Activated CD4-positive, alpha-beta T cell treated with anti-CD3 and anti-CD28 coated beads, Interleukin-2, Interleukin-4, amounts not matched to agents 100 ng/mL and 50 ng/mL, durations not matched to agents 16 hours and 8 hours (primary cell): ENCODE measurements at regions not wholly inside any gene's neighbourhood (a gene's known extent, or its start where the extent isn't known, plus 50 kb on each side); places are given as distances from the start of the nearest gene placed in this dataset.

Experiments
- DNase-seq: peaks from one replicate; pipeline ENCODE4 v3.0.0-alpha.2; 2020; ENCODE audit warnings: low spot score

DNA sequence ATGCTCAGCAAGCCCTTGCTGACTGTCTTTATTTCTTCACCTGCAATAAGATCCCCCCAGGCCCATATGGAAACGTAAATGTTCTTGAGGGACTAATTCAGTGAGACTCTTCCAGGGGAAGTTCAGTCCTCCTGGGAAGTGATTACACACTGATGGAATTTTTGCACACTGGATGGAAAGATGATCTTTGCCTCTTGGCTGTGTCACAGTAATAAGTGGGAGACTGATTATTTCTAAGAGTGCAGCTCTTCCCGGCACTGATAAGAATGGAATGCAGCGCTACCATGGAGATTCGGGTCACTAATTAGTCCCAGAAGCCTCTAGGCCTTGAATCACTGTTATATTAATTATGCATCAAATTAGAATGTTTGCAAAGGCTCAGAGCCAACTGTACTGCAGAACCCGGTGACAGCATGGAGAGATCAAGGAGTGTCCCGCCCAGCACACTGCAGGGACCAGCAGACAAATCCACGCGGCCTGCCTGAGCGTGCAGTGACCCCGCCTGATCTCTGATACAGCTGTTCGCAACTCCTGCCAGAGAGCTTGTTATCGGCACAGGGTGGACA lies 178.3 kb downstream of the SNX19 start:
- no peak for DNase-seq

DNA sequence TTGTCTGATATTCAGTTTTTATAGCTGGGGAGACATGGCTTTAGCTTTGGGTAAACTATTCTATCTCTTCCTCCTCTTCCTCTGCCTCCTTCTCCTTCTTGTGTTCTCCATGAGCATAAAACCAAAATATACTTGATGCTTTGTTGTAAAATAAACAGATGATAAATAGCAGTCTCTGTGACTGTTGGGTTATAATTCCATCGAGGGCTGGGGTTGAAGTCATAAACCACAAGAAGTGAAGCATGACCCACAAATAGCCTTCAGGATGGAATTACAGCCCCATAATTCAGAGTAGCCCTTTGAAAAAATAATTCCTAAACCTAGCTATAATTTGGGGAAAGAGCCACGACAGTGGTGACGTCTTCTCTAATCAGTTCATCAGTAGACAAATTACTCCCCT lies 177.7 kb downstream of the SNX19 start:
- DNase-seq = no peak

DNA sequence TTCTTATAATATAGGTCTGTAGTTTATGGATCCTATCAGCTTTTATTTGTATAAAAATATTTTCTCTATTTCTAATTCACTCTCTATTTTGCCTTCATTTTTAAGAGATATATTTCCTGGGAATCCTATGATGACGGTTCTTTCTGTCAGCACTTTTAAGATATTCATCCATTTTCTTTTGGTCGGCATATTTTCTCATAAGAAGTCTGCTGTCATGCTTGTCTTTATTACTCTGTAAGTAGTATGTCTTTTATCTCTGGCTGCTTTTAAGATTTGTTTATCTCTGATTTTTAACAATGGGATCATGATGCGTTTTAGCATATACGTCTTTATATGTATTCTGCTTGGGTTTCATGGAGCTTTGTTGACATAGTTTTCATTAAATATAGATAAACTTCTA lies 175.5 kb downstream of the SNX19 start:
- no peak for DNase-seq

DNA sequence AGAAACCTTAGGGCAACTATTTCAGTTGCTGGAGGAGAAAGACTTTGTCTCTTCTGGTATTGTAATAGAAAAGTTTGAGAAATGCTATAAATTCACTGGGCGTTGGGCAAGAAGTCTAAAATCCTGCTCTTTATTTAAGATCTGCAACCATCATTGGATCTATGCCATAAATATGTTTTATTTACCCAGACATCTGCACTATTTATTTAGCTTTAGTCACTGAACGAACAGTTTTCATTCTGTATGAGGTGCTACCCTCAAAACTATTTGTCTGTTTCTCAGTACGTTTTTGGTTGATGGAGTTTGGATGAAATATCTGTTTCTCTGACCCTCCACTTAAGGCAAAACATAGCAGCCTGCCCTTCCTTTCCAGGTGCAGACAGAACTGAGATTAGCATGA lies 171.5 kb downstream of the SNX19 start:
- DNase-seq = no peak

DNA sequence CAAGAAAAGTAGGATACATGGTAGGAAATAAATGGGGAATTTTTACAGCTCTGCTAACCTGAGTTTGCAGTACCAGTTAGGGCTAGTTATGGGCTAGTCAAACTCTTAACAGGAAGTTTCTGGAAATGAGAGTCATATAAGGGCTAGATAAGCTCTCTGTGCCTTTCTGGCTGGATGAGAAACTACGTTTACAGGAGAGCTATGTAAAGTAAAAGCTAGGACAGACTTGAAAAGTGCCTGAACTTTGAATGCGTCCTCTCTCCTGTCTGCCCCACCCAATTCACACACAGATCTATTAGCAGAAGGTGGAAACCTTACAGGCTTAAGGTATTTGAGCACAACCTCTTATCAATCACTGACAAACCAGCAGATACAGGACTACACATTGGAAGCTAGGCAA lies 167.1 kb downstream of the SNX19 start:
- DNase-seq = no peak

DNA sequence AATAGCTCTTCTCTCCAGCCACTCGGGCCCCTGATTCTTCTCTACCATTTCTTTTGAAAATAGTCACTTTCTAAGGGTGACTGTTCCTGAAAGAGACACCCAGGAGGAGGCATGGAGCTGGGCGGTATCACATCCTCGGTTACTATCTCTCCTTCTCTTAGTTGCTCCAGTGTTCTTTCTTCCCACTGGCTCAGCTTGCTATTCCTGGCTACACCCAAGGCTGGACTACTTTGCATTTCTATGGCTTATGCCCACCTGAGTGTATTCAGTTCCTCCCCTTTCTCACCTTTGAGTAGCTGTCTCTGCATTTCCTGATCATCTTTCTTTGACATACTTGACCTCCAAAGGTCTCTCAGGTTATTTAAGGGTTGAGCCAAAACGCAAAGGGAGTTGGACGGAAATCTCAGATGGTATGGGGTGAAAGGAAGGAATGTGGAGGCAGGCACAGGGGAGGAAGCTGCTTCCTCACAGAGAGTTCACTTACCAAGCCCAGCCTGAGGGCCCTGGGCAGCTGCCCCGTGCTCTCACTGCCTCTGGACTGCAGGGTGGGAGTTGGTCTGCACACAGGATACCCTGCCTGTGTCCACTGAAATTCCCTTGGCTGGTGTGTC lies 155.7 kb downstream of the SNX19 start:
- DNase-seq = no peak

DNA sequence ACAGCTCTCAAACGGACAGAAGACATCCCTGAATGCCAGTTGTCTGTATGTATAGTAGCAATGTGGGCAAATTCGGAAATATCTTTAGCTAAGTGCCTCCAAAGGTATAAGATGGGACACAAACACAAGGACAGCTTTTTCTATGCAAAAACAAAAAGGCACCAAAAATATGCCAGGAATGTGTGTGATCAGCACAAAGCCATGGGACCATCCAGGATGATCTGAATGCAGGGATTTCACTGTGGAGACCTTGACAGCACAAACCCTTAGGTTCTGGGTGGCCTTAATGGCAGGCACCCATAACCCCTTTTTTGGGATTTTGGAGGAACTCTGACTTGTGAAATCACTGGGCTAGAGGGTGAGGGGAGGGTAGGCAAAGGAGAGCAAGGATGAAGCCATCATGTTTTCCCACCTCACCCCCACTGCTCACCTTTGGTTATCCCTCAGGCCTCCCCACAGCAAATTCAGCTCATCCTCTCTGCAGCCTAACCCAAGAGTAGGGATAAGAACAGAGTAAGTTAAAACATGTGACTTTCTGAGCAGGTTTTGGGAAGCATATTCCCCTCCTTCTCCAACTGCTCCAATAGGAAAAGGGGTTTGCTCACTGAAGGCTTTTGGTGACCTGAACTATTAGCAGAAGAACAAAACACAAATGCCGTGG lies 154.6 kb downstream of the SNX19 start:
- DNase-seq = no peak

DNA sequence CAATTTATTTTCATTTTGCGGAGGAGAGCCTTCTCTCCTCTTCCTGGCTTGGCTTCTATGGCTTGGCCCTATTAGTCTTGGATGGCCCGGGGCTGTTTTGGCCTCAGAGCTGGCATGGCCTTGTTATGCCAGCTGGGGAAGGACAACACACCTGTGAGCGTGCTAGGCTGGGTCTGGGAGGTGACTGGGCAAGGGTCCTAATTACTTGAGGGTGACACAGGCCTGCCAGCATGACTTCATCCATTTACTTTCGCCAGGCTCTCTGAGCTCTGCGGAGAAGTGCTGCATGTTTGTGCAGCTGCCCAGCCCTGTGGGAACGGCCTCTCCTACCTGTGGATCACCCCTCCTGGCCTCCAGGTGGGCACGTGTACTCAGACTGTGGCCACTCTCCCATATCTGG lies 153.6 kb downstream of the SNX19 start:
- DNase-seq = no peak

DNA sequence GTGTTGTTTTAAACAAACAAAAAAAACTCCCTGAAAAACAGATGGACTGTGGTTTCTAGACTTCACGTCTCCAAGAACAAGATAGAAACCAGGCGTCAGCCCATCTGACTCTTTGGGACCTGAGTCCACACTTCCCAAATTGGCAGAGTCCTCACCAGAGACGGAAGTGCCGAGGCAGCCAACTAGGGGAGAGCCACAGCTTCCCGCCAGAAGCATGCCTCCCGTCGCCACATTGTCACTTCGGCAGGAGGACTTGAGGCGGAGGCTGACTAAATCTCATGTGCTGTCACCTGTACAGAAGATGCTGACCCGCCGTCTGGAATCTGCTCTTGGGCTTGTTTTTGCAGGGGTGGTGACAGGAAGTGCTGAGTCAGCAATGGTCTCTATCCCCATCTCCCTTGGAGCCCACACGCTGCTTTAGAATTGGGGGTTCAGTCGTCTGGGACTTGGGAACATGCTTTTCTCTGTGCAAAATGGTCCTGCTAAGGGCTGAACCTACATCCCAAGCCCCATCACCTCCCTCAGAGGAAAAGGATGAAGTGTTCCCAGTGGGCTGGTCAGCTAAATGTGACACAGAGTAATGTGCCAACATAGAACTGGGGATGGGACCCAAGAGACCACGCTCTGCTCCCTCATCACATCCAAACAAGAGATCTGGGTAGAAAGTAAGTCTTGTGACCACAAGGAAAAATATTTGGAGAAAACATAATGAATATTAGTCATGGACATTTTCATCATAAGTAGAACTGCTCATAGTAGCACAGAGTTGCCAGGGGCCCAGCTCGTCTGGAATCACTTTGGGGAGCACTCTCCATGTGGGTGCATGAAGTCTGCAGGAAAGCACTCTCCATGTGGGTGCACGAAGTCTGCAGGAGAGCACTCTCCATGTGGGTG lies 152.9 kb downstream of the SNX19 start:
- DNase-seq = no peak

DNA sequence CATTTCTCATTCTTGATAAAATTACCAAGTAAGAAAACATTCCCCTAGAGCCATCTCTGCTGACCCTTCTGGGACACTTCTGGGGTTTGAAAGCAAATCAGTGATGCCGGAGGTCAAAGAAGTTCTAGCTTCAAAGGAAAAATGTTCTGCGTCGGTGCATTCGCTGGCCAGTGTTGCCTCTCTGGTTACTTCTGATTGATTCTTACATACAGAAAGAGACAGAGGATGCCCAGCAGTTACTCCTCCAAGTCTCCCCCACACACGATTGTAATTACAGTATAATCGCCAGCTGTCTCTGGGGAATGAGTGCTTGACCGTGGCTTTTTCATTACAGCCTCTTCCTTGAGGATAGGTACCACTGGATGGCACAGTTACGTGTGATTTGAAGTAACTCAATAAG lies 150.9 kb downstream of the SNX19 start:
- no peak for DNase-seq

DNA sequence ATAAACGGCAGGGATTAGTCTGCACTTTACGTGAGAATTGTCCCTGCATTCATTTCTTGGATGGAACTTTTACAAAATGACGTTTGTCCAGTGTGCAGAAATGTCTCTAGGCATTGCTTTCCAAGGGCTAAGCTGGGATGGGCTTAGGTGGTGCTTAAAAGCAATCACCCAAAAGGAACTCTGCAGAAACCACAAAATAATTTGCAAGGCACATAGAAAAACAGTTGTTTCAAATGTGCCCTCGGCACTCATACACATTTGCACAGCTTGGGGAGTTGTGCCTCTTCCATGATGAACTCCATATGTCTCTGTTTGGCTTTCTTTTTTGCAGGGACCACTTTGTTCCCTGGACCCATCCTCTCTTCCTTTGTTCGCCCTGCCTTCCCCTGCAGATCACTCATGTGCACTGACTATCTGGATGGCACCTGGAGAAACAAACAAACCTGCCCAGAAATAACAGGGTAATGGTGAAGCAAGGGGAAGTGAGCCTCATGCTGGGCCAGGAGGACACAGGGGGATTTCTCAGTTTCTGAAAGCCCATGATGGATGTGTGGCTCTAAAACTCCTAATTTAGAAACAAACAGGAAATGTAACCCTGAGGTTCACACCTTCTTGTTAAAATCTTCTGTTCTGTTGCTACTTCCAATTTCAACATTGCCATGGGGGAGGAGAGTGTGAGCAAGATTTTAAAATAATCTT lies 150.2 kb downstream of the SNX19 start:
- no peak for DNase-seq

DNA sequence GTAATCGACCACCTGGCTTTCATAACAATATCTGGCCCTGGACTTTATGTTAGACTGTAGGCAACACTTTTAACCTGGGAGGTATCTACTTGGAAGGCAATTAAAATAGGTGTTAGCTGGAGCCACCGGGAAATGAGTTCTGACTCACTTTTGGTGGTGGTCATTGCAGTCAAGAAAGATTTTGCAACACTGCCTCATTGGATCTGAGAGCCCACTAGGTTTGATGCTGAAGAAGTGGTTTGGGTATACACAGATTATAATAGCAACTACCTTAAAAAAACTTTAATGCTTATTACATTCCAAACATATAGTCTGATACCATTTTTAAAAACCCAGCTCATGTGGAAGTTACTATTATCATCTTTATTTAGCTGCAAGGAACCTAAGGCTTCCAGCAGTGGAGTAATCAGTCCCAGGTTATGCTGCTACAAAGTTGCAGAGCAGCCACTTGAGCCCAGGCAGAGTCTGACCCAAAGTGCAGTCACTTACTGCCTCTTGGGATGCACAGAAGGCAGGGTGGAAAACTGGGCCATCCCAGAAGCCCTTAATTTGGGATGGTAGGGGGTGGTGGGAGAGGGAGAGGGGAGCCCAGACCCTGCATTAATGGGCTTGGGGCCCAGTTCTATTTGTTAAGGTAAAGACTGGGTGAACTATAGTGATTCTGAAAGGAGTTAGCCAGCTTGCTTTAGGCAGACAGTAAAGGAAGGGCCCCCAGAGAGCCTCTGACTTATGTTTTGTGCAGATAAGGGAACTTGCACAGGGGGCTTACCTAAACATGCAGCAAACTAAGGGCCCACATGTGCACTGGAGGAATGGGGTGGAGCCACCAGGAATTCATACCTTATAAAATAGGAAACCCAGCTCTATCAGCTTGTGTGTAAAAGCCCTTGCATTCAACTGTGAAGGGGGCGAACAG lies 149.4 kb downstream of the SNX19 start:
- DNase-seq = no peak

DNA sequence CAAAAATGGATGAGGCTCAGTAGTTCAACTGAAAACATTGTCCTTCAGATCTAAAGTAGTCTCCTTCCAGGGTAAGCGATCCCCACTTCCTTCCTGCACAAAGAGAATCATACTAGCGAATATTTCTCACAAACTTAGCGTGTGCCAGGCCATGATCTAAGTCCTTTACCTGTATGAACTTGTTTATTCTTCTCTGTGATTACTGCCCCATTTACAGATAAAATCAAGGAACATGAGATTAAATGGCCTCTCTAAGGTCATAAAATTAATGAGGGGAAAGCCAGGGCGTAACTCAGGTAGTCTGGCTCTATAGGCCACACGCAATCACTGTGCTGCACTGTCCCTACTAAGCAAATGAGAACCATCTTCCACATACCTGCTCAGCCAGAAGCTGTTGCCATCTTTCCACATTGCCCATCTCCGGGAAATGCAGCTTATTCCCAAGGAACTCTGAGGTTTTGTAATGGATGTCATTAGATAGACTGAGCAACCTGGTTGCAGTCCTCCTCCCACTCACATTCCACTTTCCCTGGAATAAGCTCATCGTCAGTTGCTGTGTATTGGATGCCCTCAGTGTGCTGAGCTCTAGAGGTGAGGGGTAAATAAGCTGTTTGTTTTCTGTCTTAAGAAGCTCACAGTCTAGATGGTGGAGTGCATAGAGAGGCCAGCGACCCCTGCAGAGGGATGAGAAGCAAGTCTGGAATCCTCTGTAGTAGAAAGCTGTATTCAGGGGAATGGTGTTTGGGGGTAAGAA lies 146.3 kb downstream of the SNX19 start:
- DNase-seq = no peak

DNA sequence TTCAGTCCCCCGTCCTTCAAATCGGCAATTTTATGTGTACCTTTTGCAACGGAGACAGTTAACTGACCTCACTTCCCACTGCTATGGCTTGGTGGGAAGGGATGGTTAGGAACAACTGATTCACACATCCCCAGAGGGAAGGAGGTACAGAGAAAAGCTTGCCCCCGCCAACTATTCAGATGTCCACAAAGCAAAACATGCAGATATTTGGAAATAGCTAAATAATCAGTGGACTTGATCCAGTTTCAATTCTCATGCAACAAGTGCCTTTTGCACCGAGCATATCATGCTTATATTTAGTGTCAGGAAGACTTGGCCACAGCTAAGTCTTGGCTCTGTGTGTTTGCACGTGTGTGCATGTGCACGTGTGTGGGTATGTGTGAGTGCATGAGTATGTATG lies 144.6 kb downstream of the SNX19 start:
- no peak for DNase-seq

DNA sequence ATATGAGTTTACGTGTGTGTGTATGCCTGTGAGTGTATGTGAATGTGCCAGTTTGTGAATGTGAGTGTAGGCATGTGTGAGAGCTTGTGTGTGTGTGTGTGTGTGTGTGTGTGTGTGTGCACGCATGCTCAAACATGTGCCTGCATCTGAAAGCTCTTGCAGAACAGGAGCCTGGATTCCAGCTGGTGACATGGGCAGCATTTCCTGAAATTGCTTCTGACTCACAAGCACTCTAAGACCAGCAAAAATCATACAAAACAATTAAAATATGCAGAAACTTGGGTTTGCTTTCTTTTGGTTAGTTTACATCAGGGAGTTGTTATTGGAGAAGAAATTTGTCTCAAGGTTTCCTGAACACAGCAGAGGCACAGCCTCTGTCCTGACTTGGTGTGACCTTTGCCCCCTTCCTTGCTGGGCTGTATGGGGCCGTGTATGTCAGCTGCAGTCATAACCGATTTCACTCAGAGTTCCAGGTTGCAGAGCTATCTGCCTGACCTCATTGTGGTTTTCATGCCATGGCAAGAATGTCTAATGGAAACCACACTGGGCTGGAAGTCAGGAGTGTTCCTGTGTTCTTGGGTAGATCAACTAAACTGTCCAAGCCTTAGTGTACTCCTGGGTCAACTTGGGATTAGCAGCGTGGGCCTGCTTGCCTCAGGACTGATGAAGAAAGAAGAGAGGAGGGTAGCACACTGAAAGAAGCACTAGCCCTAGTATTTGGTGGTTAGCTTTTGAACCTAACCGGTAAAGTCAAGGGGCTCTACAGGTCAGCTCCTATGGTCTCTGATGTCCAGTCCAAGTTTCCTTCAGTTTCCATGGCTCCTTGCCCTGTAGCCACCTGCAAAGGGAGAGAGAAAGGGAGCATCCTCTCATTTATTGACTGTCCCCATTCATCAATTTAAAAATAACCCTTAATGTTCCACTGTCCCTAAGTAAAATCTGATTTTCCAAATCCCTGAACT lies 143.7 kb downstream of the SNX19 start:
- DNase-seq = no peak

DNA sequence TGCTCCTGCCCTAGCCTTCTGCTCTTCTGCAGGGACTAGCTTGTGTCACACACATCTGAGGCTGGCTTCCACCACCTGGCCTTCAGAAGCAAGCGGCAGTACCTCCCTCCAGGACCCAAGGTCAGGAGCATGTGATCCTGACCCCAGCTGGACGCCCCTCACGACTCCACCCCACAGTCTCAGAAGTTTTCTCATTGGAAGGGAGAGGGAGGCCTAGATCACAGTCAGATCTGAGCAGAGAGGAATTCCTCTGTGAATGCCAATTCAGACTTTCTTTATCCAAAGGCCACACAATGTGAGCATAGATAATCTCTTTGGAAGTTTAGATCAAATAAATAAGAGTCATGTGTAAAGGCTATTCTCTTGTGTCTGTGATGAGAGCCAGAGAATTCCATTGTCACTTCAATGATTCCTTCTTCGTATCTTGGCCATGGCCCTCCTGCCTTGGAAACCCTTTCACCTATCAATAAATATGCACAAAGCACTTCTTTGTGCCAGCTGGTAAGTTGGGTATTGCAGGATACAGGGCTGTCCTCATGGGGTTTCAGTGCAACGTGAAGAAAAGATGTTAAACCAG lies 142.9 kb downstream of the SNX19 start:
- no peak for DNase-seq

DNA sequence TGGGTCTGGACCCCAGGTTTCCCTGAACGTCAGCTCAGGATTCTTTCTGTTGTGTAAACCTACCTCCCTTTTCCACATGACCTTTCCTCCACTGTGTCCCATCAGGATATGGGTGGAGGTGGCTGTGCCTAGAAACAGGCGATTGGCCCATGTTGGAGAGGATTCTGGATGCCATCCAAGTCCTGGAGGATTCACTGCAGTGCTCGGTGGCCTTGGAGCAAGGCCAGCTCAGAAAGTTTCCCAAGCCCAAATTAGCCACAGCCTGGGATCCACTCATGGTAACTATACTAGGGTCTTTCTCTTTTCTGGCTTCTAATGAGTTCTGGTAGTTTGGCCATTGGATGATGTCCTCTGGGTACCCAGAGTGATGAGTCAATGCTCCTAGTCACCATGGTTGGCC lies 141.6 kb downstream of the SNX19 start:
- no peak for DNase-seq

DNA sequence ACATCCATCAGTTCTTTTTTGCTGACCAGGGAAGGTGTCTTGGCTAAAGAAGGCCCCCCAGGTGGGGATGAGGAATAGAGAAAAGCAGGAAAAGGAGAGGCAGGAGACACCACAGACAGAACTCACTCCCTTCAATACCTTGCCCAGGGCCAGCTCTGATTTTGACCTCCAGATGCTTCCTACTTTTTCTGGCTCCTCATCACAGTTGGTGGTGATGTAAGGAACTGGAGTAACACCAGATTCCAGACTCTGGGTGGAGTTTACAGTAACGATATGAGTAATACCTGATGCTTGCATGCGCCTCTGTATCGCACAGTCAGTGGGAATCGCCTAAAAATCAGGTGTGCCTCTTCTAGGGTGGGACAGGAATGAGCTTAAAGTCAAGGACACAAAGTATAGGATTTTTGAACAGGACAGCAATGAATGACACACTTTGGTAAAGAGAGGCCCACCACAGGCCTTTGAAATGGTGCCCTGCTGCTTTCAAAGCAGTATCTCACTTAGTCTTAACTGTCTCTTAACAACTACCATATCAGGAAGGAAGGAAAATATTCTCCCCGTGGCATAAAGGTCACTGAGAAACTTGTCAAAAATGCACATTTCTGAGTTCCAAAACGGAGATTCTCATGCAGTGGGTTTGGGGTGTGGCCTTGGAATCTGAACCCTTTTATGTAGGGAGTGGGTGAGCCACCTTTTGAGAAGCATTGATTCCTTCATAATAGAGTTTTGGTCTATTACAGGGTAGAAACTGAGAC lies 140.8 kb downstream of the SNX19 start:
- DNase-seq = no peak
